GM20000 (cell line): ENCODE measurements at regions not wholly inside any gene's neighbourhood (a gene's known extent, or its start where the extent isn't known, plus 50 kb on each side); places are given as distances from the start of the nearest gene placed in this dataset.

ENCODE experiments used
- DNase-seq: peaks from one replicate; pipeline ENCODE4 v3.0.0; 2012; ENCODE audit warnings: low spot score
- TF ChIP-seq, protein P1 (sequence below): IDR thresholded peaks from 2 replicates; pipeline ENCODE4 v1.5.1; 2012; ENCODE audit warnings: mild to moderate bottlenecking, control low read depth; ENCODE audit errors: extremely low read depth, missing control alignments

DNA sequence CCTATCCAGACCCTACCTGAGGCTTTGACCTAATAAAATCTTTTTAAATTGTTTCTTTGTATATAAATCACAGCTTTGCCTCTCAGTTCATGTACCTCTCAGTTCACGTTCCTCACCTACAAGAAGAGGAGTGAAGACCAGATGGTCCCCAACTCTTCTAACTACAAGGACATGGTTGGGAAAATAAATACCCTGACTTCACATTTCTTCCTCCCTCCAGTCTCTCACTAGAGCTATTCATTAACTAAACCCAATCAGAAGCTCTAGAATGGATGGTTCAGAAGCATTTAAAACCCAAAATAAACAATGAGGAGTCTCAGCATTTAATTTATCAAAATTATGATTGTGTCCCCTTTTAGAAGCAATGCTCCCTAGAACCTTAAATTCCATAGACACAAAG, 97.3 kb upstream of the AGTR1 start:
- DNase-seq: no peak

DNA sequence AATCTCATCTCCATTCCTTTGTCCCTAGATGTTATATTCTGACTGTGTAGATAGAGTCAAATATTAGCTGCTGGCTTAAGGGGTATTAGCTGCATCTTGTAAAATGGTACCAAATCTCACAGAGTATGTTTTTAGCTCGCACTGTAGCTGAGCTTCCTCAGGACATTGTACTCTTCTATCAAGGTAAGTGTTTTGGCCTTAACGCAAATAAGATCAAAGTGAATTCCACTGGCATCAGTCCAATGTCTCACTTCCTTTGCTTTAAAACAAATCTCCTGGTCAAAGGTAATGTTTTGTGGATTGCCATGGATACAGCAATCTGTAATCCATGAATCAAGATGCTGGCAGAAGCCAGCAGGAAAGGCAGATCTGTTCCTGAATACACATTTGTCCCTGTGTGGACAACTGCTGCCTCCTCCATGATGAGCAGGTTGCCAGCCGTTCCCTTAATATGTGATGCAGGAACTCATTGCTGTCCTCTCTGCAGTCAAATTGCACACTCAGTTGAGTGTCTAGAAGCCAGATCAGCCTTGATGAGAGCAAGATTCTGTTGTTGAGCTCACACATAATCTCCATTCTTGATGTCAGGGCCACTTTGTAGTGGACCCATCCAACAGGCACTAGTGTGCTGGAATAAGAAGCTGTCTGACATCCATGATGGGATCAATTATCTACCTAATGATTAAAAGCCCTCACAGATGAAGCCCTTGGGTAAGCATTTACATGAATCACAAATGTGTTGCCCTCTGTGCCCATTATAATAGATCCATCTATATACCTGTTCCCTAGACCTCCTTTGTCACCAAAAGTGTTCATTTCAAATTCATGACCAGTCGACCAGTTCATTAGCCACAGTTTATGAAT, 96.6 kb upstream of the AGTR1 start:
- DNase-seq: no peak
- TF ChIP-seq, protein P1, sequence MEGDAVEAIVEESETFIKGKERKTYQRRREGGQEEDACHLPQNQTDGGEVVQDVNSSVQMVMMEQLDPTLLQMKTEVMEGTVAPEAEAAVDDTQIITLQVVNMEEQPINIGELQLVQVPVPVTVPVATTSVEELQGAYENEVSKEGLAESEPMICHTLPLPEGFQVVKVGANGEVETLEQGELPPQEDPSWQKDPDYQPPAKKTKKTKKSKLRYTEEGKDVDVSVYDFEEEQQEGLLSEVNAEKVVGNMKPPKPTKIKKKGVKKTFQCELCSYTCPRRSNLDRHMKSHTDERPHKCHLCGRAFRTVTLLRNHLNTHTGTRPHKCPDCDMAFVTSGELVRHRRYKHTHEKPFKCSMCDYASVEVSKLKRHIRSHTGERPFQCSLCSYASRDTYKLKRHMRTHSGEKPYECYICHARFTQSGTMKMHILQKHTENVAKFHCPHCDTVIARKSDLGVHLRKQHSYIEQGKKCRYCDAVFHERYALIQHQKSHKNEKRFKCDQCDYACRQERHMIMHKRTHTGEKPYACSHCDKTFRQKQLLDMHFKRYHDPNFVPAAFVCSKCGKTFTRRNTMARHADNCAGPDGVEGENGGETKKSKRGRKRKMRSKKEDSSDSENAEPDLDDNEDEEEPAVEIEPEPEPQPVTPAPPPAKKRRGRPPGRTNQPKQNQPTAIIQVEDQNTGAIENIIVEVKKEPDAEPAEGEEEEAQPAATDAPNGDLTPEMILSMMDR: no peak

More for the DNA sequence above, 97.3 kb upstream of the AGTR1 start:
- TF ChIP-seq, protein P1: no peak

DNA sequence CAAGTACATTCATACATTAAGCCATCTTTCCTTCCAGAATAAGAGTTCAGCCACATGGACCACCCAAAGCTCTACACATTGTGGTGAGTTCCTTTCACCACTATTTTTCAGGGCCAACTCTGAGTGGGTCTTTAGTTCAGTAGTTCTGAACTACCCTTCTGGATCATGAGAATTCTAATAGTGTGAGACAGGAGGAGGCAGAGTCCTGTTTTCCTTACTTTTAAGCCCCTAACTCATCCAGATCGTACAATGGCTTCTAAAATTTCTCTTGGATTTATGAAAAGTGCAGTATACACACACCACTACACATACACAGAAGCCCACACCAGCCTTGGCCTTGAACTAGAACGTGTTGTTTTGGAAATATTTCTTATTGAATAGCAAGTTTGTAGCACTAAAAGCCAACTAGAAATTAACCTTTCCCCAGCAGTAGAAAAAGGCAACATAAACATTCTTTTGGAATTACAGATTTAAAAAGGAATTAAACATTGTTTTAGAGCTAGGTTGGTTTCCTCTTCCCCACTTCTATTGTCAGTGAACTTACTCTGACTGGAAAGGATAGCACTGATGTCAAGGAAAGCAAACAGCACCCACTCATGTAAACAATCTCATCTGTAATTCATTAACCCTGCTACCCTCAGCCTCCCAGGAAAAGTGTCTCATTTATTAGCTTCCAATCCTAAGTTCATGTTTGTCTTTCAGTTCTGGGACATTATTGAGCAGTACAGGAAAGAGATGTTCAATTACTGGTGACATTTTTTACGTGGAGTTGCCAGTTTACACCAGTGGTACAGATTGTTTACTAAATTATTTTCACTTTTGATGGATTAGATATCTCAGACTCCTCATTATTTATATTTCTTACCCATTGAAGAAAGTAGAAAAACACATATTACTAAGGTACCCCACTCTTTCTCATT, 95.7 kb upstream of the AGTR1 start:
- TF ChIP-seq, protein P1: no peak
- DNase-seq: no peak

DNA sequence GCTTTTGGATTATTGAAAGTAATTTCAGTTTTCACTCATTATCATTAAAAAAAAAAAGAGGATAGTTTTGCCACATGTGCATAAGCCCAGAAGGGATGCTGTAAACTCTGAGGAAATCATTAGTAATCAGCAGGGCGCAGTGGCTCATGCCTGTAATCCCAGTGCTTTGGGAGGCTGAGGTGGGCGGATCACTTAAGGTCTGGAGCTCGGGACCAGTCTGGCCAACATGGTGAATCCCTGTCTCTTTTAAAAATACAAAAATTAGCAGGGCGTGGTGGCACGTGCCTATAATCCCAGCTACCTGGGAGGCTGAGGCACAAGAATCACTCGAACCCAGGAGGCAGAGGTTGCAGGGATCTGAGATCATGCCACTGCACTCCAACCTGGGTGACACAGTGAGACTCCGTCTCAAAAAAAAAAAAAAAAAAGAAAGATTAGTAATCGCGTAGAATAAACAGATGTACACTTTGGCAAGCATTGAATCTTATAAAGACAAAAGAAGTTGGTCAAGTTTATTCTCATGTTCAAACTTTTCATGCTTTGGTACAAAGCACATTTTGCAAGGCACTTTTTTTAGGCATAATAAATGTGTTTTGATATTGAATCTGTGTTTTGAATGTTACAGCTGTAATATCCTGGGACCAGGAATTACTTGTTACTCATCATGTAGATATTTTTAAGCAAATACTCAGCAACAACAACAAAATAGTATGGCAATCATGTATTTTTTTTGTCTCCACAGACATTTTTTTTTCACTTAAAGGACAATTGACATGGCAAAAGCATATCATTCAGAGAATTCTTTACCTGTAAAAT, 93.2 kb upstream of the AGTR1 start:
- TF ChIP-seq, protein P1: no peak
- no peak for DNase-seq

DNA sequence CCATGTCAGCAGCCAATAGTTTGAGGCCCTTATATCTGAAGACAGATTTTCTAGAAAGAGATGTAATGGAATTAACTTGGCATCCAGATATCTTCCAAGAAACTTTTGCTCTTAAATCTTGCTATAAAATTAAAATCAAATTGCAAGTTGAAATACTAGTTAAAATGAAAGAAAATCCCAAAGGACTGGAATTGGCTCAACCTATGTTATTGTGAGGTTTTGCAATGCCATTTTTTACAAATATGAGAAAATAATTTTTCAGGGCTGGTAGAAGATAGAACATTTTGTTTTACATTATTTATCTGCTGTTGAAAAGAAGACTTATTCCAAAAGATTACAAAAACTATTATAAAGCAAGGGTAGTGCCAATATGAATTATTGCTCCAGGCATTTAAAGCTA, 92.2 kb upstream of the AGTR1 start:
- DNase-seq: no peak
- TF ChIP-seq, protein P1: no peak

DNA sequence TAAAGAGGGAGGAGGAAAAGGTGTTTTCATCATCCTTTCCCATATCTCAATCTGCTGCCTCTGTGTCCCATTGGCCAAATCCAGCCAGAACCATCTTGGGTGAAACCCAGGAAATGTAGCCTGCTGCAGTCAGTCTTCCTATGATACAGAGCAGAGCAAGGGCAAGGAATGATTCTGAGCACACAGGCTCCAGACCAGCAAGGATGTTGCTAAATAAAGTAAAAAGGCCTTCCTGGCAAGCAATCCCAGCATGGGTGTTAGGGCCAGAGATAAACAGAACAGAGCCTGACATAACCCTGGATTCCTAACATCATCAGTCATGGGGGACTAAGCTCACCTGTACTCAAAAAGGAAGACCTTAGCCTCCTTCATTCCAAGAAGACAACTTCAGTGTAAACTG, 90.7 kb upstream of the AGTR1 start:
- no peak for DNase-seq
- TF ChIP-seq, protein P1: no peak

DNA sequence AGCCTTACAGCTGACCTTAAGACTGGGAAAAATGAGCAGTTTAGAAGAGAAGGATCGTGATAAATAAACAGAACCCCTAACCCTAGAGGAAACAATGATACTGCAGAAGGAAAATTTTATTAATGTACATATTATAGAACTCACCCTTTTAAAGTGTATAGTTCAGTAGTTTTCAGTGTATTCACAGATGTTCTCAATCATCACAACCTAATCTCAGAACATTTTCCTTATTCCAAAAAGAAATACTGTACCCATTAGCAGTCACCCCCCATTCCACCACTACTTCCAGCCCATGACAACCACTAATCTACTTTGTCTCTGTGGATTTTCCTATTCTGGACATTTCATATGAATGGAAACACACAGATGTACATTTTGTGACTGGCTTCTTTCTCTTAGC, 90.2 kb upstream of the AGTR1 start:
- TF ChIP-seq, protein P1: no peak
- DNase-seq: no peak
